Brain microvascular endothelial cell (primary cell): ENCODE measurements at regions not wholly inside any gene's neighbourhood (a gene's known extent, or its start where the extent isn't known, plus 50 kb on each side); places are given as distances from the start of the nearest gene placed in this dataset.

Experiments
- DNase-seq: peaks from one replicate; pipeline ENCODE4 v3.0.0-alpha.2; 2020
- H3K27ac ChIP-seq: fragments of 250-450 bp; sonication (Bioruptor Pico); 2 replicates; pipeline ENCODE4 v1.5.1; 2020; ENCODE audit warnings: mild to moderate bottlenecking, moderate library complexity
- H3K27me3 ChIP-seq: fragments of 250-450 bp; sonication (Bioruptor Pico); replicated peaks from 2 replicates; pipeline ENCODE4 v1.5.1; 2020; ENCODE audit warnings: mild to moderate bottlenecking
- H3K36me3 ChIP-seq: fragments of 250-450 bp; sonication (Bioruptor Pico); replicated peaks from 2 replicates; pipeline ENCODE4 v1.5.1; 2020; ENCODE audit warnings: mild to moderate bottlenecking
- H3K4me3 ChIP-seq: 2 replicates; pipeline ENCODE4 v1.5.1; 2011; ENCODE audit warnings: low read depth, mild to moderate bottlenecking, control low read depth, low read length, moderate library complexity
- CTCF ChIP-seq: IDR thresholded peaks from 2 replicates; pipeline ENCODE4 v1.5.1; 2011; ENCODE audit warnings: low read depth, mild to moderate bottlenecking, moderate library complexity, low read length, control low read depth, inconsistent platforms; ENCODE audit errors: missing control alignments
- in situ Hi-C: cut with HindIII; loops from 2 replicates; pipeline ENCODE4 v1.10.0; 2017; ENCODE audit warnings: low sequenced_read_pairs, low pct_ligation_motif_present

GRCh38 chr9:87276327-87276841, 221.3 kb upstream of the DAPK1 start:
- DNase-seq = peak; percentile 74

DNA sequence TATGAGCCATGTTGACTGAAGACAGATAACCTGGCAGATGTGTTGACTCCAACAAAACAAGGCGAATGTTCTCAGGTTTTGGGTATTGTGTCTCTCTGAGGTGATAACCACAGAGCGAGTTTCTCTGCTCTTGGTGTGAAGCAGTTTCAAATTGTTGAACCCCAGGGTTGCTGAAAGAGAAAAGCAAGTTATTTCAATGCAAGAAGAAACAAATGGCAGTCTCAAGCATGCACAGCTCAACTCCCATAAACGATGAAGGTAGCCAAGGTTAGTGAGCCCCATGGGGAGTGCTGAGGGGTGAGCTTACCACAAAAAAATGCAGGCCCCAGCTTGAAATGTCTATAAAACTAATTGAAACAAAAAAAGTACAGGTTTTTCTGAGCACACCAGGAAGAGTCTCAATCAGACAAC, 220.8 kb upstream of the DAPK1 start:
- TF ChIP-seq CTCF = no peak
- peak; percentile 45 for DNase-seq
- Histone ChIP-seq H3K4me3 (no peak overlapping the region), H3K27me3 (no peaks in the 10 kb centered on the region), H3K27ac (peak overlapping the region; percentile 88), H3K36me3 (no peaks in the 10 kb centered on the region)
- in situ Hi-C loops = no loop called here

More at GRCh38 chr9:87276327-87276841, 221.3 kb upstream of the DAPK1 start:
- Histone ChIP-seq H3K36me3 (no peaks in the 10 kb centered on the region), H3K4me3 (no peak overlapping the region), H3K27ac (peak overlapping the region; percentile 88), H3K27me3 (no peaks in the 10 kb centered on the region)
- in situ Hi-C loops = no loop called here
- TF ChIP-seq CTCF = no peak

DNA sequence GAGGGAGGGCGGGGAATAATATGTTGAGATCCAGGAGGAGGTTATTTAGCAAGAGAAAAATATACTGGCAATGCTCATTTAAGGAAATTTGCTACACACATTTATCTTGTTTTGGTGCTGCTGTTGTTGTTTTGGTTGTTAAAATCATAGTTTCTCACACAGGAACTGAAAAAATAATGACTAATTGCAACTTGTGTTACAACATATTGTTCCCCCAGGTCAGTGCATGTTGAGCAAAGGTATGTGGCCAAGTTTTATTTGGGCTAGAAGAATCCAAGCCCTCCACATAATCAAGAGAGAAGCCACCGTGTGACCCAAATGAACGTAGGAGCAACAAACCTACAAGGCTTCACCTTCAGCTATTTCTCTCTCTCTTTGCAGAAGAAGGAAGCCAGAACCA, 220.3 kb upstream of the DAPK1 start:
- Histone ChIP-seq H3K27me3 (no peaks in the 10 kb centered on the region), H3K27ac (peak overlapping the region; percentile 88), H3K36me3 (no peaks in the 10 kb centered on the region), H3K4me3 (no peak overlapping the region)
- DNase-seq = no peak
- in situ Hi-C loops = no loop called here
- TF ChIP-seq CTCF = no peak

DNA sequence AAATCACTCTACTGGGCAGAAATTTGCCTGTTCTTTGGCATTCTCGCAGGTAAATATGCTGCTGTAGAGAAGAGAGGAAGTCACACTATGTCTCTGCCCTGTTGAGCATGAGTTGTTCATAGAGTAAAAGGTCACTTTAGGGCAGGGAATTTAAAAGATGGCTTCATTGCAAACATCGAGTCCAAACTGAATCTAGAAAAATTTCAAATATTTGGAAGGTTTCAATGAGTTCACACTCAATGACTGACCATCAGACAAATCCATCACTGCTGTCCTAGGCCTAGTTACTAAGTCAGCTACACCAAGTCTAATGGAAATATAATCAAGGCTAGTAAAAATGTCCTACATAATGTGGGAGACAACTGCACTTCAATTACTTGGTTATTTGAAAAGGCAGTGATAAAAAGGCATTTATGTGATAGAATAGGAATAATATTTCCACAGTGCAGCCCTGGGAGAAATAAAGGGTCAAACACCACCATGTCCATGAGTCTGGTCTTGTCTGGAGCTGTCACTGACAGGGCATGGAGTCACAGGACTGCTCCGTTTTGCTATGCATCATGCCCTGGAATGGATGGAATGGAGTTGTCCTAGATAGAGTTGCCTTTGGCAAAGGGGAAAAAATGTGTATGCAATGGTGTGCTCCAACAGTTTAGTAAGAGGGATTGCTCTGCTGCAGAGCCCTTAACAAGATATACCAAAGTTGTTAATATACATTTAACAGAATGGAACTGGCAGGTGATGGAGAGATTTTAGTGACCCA, 218.5 kb upstream of the DAPK1 start:
- peak overlapping the region; percentile 88 for H3K27ac ChIP-seq
- in situ Hi-C loops = no loop called here

GRCh38 chr9:87280421-87280820, 217.2 kb upstream of the DAPK1 start:
- DNase-seq = peak; percentile 91
- Histone ChIP-seq H3K4me3 (no peak overlapping the region), H3K27me3 (no peaks in the 10 kb centered on the region), H3K36me3 (no peaks in the 10 kb centered on the region), H3K27ac (peak overlapping the region; percentile 88)
- in situ Hi-C loops = no loop called here
- no peak for TF ChIP-seq CTCF

More for the DNA sequence above, 218.5 kb upstream of the DAPK1 start:
- DNase-seq = peak; percentile 40
- Histone ChIP-seq H3K27me3 (no peaks in the 10 kb centered on the region), H3K36me3 (no peaks in the 10 kb centered on the region), H3K4me3 (no peak overlapping the region)
- no peak for TF ChIP-seq CTCF
